ENCODE measurements at regions not wholly inside any gene's neighbourhood (a gene's known extent, or its start where the extent isn't known, plus 50 kb on each side); places are given as distances from the start of the nearest gene placed in this dataset.

- no peak for DNase-seq (ENCODE audit: low read depth in 2 of 2)
Measured at GRCh38 chr15:94677202-94677790, 445.9 kb downstream of the MCTP2 start.

GRCh38 chr15:94682171-94682570 is 450.8 kb downstream of the MCTP2 start:
- DNase-seq (ENCODE audit: low read depth in 2 of 2), result no peak

- DNase-seq (ENCODE audit: low read depth in 2 of 2), result no peak
Measured at GRCh38 chr15:94683902-94684301, 452.5 kb downstream of the MCTP2 start.

GRCh38 chr15:94691169-94691568 is 459.8 kb downstream of the MCTP2 start:
- no peak for DNase-seq (ENCODE audit: low read depth in 2 of 2)

GRCh38 chr15:94692710-94693109 is 461.3 kb downstream of the MCTP2 start:
- no peak for DNase-seq (ENCODE audit: low read depth in 2 of 2)

- no peak for DNase-seq (ENCODE audit: low read depth in 2 of 2)
Measured at GRCh38 chr15:94700211-94700610, 468.9 kb downstream of the MCTP2 start.

GRCh38 chr15:94701281-94701985 is 470.1 kb downstream of the MCTP2 start:
- no peak for DNase-seq (ENCODE audit: low read depth in 2 of 2)

- no peak for DNase-seq (ENCODE audit: low read depth in 2 of 2)
Measured at GRCh38 chr15:94703596-94703995, 472.2 kb downstream of the MCTP2 start.

- no peak for DNase-seq (ENCODE audit: low read depth in 2 of 2)
Measured at GRCh38 chr15:94704421-94704820, 473.1 kb downstream of the MCTP2 start.

GRCh38 chr15:94704946-94705345 is 473.6 kb downstream of the MCTP2 start:
- no peak for DNase-seq (ENCODE audit: low read depth in 2 of 2)

- no peak for DNase-seq (ENCODE audit: low read depth in 2 of 2)
Measured at GRCh38 chr15:94709319-94709718, 478.0 kb downstream of the MCTP2 start.

GRCh38 chr15:94722024-94722636 is 490.8 kb downstream of the MCTP2 start:
- no peak for DNase-seq (ENCODE audit: low read depth in 2 of 2)

GRCh38 chr15:94723801-94724200 is 492.4 kb downstream of the MCTP2 start:
- DNase-seq (ENCODE audit: low read depth in 2 of 2), result no peak

GRCh38 chr15:94731286-94731685 is 499.9 kb downstream of the MCTP2 start:
- no peak for DNase-seq (ENCODE audit: low read depth in 2 of 2)

GRCh38 chr15:94734460-94734859 is 503.1 kb downstream of the MCTP2 start:
- DNase-seq (ENCODE audit: low read depth in 2 of 2), result no peak

GRCh38 chr15:94736236-94736635 is 504.9 kb downstream of the MCTP2 start:
- DNase-seq (ENCODE audit: low read depth in 2 of 2), result no peak

GRCh38 chr15:94739639-94740038 is 508.3 kb downstream of the MCTP2 start:
- no peak for DNase-seq (ENCODE audit: low read depth in 2 of 2)

GRCh38 chr15:94740469-94740868 is 509.1 kb downstream of the MCTP2 start:
- DNase-seq (ENCODE audit: low read depth in 2 of 2), result no peak

- no peak for DNase-seq (ENCODE audit: low read depth in 2 of 2)
Measured at GRCh38 chr15:94743668-94744067, 512.3 kb downstream of the MCTP2 start.

- no peak for DNase-seq (ENCODE audit: low read depth in 2 of 2)
Measured at GRCh38 chr15:94744080-94744793, 512.9 kb downstream of the MCTP2 start.

- no peak for DNase-seq (ENCODE audit: low read depth in 2 of 2)
Measured at GRCh38 chr15:94745371-94745770, 514.0 kb downstream of the MCTP2 start.

- no peak for DNase-seq (ENCODE audit: low read depth in 2 of 2)
Measured at GRCh38 chr15:94747510-94747909, 516.1 kb downstream of the MCTP2 start.

All from stimulated activated CD4-positive, alpha-beta T cell treated with anti-CD3 and anti-CD28 coated beads, Interleukin-4, amount 100 ng/mL, for 48 hours (primary cell).